RWPE1 (cell line): ENCODE measurements at regions not wholly inside any gene's neighbourhood (a gene's known extent, or its start where the extent isn't known, plus 50 kb on each side); places are given as distances from the start of the nearest gene placed in this dataset.

Source experiments
- CTCF ChIA-PET: fragments of 350-600 bp; sonication (Branson Sonifier 250); formaldehyde crosslinking; extraction: SDS; loops from one replicate; lab custom pipeline; 2021; lab: Yijun Ruan, JAX
- POLR2A ChIA-PET: fragments of 400-600 bp; formaldehyde crosslinking; extraction: SDS; loops from one replicate; lab custom pipeline; 2020; ENCODE audit warnings: antibody characterized with exemption; ENCODE audit not compliant: low non-redundant PET; lab: Yijun Ruan, JAX
- DNase-seq: peaks from one replicate; pipeline ENCODE4 v3.0.0; 2012; ENCODE audit warnings: low spot score
- H3K27ac ChIP-seq: fragments of 450-650 bp; 2 replicates; pipeline ENCODE4 v1.5.1; 2017
- TF ChIP-seq, protein P1 (sequence below): fragments of 450-650 bp; conservative IDR thresholded peaks from 2 replicates; pipeline ENCODE4 v1.5.1; 2017; ENCODE audit warnings: low read depth, mild to moderate bottlenecking

- POLR2A ChIA-PET = no interaction called here
Observed at GRCh38 chr3:64945171-64945729, 257.4 kb upstream of the ADAMTS9 start.

DNA sequence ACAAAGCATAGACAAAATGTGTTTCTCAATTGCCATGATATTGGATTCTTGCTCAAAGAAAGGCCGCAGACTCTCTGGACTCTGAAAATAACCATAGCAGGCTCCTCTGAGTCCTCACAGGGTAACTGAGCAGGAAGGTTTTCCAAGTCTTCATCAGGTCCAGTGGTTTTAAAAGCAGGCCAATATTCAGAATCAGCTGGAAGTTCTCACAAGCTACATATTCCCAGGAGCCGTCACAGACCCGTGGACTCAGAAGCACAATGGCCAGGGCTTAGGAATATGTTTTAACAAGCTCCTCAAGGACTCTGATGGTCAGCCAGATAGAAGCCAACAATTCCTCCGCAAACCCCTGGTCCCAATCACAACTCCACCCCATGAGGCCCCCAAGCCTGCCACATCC, 256.1 kb upstream of the ADAMTS9 start:
- DNase-seq = no peak
- ChIA-PET POLR2A (no interaction called here), CTCF (no interaction called here)
- TF ChIP-seq, protein P1, sequence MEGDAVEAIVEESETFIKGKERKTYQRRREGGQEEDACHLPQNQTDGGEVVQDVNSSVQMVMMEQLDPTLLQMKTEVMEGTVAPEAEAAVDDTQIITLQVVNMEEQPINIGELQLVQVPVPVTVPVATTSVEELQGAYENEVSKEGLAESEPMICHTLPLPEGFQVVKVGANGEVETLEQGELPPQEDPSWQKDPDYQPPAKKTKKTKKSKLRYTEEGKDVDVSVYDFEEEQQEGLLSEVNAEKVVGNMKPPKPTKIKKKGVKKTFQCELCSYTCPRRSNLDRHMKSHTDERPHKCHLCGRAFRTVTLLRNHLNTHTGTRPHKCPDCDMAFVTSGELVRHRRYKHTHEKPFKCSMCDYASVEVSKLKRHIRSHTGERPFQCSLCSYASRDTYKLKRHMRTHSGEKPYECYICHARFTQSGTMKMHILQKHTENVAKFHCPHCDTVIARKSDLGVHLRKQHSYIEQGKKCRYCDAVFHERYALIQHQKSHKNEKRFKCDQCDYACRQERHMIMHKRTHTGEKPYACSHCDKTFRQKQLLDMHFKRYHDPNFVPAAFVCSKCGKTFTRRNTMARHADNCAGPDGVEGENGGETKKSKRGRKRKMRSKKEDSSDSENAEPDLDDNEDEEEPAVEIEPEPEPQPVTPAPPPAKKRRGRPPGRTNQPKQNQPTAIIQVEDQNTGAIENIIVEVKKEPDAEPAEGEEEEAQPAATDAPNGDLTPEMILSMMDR = no peak
- no peak overlapping the region for H3K27ac ChIP-seq

More at GRCh38 chr3:64945171-64945729, 257.4 kb upstream of the ADAMTS9 start:
- no peak overlapping the region for H3K27ac ChIP-seq
- TF ChIP-seq, protein P1 = no peak
- DNase-seq = no peak
- CTCF ChIA-PET = no interaction called here

GRCh38 chr3:64940596-64941348, 253.0 kb upstream of the ADAMTS9 start:
- ChIA-PET POLR2A (no interaction called here), CTCF (no interaction called here)
- TF ChIP-seq, protein P1 = no peak
- H3K27ac ChIP-seq = no peak overlapping the region
- no peak for DNase-seq

- TF ChIP-seq, protein P1 = no peak
- DNase-seq = no peak
- CTCF ChIA-PET = no interaction called here
- H3K27ac ChIP-seq = no peak overlapping the region
- POLR2A ChIA-PET = no interaction called here
Observed at GRCh38 chr3:64939747-64940450, 252.1 kb upstream of the ADAMTS9 start.

GRCh38 chr3:64939309-64939708, 251.5 kb upstream of the ADAMTS9 start:
- no peak overlapping the region for H3K27ac ChIP-seq
- ChIA-PET CTCF (no interaction called here), POLR2A (no interaction called here)
- TF ChIP-seq, protein P1 = no peak
- DNase-seq = no peak

GRCh38 chr3:64936556-64936955, 248.8 kb upstream of the ADAMTS9 start:
- TF ChIP-seq, protein P1 = no peak
- ChIA-PET CTCF (no interaction called here), POLR2A (no interaction called here)
- H3K27ac ChIP-seq = no peak overlapping the region
- no peak for DNase-seq
